Mucosa of gallbladder (tissue), 1 donor: ENCODE measurements at regions not wholly inside any gene's neighbourhood (a gene's known extent, or its start where the extent isn't known, plus 50 kb on each side); places are given as distances from the start of the nearest gene placed in this dataset.

Experiments
- DNase-seq: peaks from one replicate; pipeline ENCODE4 v3.0.0-alpha.2; 2020; ENCODE audit warnings: low spot score
- donor health status: DM: no; HTN: no; CAD: no.

- no peak for DNase-seq
Measured at GRCh38 chr17:77725846-77726245, 232.7 kb upstream of the TNRC6C start.

GRCh38 chr17:77726549-77727006 is 231.9 kb upstream of the TNRC6C start:
- DNase-seq, result peak; percentile 4

GRCh38 chr17:77727037-77727615 is 231.4 kb upstream of the TNRC6C start:
- peak; percentile 7 for DNase-seq

- DNase-seq, result no peak
Measured at GRCh38 chr17:77728474-77728795, 230.1 kb upstream of the TNRC6C start.

DNA sequence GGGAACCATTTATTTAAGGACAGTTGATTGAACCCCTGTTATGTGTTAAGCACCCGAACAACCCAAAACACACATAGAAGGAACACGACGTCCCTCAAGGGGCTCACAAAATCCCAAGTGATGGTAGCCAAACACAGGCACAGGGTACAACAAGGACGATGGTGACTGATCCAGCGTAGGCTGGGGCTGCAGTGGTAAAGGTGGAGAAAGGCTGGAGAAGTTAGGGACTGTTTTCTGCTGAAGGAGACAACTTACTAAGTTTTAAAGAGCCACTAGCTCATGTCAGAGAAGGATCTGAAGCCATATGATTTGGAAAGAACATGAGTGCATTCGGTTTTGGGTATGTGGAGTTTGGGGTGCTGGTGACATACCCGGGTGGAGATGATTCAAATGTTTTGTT is 229.6 kb upstream of the TNRC6C start:
- DNase-seq, result no peak

DNA sequence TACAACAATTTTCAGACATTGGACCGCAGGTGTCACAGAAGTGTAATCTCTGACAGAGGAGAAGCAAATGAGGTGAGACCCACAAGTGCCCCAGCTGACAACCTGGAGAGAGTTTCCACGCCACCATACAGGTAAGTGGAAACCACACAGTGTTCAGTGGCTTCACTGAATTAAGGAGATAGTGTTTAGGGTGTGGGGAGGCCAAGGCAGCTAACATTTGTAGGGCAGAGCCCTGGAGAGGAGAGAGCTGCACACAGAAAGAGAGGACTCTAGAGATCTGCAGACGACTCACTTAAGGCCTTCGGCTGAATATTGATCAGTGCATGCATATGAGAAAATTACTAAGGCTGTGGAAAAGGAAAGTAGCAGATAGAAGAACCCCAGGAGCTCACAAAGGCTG is 228.9 kb upstream of the TNRC6C start:
- DNase-seq, result no peak

DNA sequence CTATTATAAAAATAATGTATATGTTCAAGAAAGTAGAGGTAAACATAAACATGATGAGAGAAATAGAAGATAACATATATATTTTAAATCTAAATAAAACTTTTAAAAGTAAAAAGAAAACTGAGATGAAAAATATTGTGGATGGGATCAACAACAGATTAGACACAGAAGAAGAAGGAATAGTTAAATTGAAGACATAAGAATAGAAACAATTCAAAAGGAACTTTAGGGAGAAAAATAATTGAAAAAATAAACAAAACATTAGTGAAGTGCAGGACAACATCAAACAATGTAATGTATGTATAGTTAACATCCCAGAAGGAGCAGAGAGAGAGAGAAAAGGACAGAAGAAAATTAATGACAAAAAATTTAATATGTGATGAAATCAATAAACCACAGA is 228.1 kb upstream of the TNRC6C start:
- DNase-seq, result no peak

DNA sequence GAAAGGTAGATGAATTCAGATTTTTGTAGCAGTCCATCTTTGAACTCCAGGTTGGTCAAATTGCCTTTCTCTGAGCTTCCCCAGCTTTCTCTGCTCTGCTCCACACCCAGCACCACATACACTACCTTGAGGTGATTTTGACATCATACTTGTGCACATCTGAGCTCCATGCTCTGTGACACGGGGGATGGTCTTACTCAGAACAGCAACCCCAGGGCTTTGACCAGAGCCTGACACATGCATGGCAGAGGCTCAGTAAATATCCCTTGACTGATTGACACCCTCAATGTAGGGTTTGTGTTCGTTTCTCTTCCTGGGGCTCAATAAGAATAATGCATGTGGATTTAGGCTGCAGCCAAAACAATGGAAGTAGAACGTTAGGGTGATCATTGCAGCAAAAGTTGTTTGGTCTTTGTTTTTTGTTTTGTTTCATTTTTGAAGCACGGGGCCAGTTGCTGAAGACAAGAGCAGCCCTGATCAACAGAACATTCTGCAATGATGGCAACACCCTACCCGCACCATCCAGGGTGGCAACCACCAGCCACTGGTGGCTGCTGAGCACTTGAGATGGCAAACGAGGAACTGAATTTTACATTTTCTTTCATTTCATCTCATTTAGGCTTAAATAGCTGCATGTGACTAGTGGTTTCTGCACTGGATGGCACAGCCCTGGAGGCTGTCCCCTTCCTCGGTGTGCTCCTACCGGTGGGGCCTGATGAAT is 224.8 kb upstream of the TNRC6C start:
- DNase-seq, result no peak

DNA sequence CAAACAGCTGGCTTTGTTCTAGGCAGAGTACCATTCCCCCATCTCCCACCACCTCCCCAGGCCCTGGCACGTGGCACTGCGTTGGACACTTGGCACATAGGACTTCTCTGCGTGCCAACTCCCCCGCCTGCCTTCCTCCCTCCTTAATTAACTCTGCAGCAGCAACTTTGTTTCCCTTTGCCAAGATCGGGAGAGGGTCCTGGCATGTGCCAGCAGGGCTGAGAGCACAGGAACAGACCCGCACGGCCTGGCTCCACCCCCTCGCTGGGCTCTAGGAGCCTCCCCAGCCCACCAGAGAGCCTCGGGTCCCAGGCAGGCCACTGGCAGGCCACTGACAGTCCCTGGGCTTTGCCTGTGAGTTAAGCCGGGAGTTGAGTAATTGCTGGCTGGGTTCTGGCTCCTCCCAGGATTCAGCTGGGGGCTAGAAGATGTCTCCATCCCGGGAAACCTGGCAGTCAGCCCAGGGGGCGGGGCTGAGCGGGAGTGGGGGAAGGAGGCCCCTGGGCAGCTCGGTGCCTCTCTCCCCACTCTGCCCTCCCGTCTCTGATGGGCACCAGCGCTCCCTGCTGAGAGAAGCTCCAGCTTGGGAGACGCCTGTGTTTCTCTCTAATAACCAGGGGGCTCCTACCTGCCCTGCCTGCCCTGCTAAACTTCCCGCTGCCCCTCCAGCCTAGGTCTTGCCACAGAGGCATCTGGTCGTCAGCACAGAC is 224.0 kb upstream of the TNRC6C start:
- DNase-seq, result peak; percentile 73

DNA sequence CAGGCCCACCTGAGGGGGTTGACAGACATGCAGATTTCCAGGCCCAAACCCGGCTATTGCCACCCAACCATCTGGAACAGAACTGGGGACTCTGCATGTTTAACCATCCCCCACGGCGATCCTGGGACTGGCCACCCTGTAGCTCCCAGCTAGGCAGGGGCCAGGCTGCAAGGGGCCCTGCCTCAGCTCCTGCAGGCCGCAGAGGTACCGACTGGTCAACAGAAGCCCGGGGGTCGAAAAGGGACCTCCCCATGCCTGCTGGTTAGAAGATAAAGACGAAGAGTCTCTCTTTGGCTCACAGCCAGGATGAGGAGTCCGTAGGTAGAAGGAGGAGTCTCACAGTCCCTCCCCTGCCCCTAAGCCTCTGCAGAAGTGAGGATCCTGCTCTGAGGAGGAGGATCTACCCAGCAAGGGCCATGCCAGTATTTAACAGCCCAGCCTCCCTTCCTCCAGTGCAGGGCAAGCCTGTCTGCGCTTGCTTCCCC is 223.4 kb upstream of the TNRC6C start:
- no peak for DNase-seq

GRCh38 chr17:77735566-77736198 is 222.8 kb upstream of the TNRC6C start:
- DNase-seq, result no peak

GRCh38 chr17:77736199-77736585 is 222.3 kb upstream of the TNRC6C start:
- no peak for DNase-seq

- no peak for DNase-seq
Measured at GRCh38 chr17:77736721-77737120, 221.8 kb upstream of the TNRC6C start.

DNA sequence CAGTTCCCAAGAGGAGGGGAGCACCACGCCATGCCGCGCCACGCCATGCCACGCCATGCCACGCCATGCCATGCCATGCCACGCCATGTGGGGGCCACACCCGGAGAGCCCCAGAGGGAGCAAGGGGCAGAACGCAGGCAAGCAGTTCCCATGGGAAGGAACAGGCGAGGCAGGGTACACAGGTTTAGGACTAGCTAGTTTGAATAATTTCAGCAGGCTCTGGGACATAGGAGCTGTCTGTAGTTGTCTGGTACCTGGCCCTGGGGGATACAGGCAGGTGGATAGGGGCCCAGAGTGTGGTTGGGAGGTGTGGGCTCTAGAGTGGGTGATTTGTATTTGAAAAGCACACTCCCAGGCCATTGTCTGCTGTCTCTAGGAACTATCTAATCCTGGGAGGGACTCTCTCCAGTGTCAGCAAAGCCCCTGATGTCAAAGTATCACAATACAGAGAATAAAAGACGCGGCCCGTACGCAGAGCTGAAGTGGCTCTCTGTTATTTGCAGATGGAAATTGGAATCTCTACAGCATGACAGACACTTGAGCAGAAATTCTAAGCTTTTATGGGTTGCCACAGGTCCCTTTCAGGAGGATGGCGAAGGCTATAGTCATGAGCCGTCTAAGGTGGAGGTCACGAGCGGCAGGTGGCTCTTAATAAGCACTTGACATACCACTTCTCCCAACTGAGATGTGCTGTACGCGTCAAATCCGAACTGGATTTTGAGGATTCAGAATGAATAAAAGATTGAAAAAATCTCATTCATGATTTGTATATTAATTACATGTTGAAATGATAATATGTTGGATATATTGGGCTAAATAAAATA is 220.8 kb upstream of the TNRC6C start:
- DNase-seq, result no peak

- DNase-seq, result peak; percentile 31
Measured at GRCh38 chr17:77738751-77739531, 219.6 kb upstream of the TNRC6C start.

GRCh38 chr17:77740481-77740880 is 218.0 kb upstream of the TNRC6C start:
- no peak for DNase-seq

DNA sequence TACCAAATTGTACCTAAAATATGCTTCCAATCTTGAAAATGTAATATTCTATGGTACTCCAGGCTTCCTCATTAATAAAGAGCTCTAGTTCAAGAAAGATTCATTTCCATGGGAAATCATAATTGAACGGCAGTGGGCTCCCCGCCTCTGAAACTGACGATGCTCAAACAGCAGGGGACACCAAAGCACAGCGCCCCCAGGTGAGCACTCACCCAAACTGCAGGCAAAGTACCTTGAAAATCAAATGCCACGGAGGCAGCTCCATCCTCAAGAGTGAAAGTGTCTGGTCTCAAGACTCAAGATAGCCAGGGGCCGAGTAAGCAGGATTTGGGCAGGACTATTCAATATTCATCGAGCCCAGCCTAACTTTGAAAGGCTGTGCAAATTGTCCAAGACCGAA is 217.4 kb upstream of the TNRC6C start:
- DNase-seq, result no peak

DNA sequence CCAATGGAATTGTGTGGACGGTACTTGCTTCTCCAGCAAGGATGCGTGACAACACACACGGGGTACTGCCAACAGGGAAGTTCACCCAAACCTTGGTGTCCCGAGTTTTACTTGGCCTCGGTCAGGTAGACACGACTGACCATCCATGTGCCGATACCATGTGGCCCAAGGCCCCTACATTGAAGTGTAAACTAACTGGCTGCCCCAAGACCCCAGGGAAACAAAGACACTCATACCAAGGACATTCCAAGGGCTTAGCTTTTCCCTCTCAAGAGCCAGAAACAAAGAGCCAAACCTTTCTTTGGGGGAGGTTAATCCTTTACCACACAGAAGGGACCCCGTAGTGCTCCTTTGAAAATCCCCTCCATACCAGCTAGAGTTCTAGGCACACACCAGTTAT is 215.9 kb upstream of the TNRC6C start:
- DNase-seq, result no peak

GRCh38 chr17:77744066-77744988 is 214.2 kb upstream of the TNRC6C start:
- no peak for DNase-seq

DNA sequence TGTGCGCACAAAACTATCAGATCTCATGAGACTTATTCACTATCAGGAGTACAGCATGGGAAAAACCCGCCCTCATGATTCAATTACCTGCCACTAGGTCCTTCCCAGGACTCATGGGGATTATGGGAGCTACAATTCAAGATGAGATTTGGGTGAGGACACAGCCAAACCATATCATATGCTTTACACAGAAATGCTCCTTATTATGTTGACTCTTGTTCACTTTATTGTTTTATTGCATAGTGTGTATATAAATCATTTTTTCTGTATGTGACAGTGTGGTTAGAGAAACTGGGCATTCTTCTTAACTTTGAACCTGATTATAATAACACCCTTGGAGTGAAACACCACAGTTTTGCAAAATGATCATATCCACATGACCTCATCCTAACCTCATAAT is 212.8 kb upstream of the TNRC6C start:
- DNase-seq, result no peak
